SK-MEL-5 (cell line): ENCODE measurements at regions not wholly inside any gene's neighbourhood (a gene's known extent, or its start where the extent isn't known, plus 50 kb on each side); places are given as distances from the start of the nearest gene placed in this dataset.

ENCODE experiments used
- DNase-seq: peaks from one replicate; pipeline ENCODE4 v3.0.0-alpha.2; 2016; ENCODE audit warnings: low read depth, low spot score
- in situ Hi-C: cut with HindIII; loops from 2 replicates; pipeline ENCODE4 v1.10.0; 2016; ENCODE audit warnings: low sequenced_read_pairs, high pct_unique_total_duplicates, low pct_unique_long_range_greater_than_20kb

GRCh38 chr15:38187630-38188313 is 64.9 kb upstream of the SPRED1 start:
- DNase-seq: no peak
- in situ Hi-C loops: no loop called here

GRCh38 chr15:38189671-38190295 is 62.9 kb upstream of the SPRED1 start:
- DNase-seq: no peak
- in situ Hi-C loops: no loop called here

GRCh38 chr15:38190501-38190900 is 62.1 kb upstream of the SPRED1 start:
- no peak for DNase-seq
- in situ Hi-C loops: no loop called here

GRCh38 chr15:38192496-38192895 is 60.1 kb upstream of the SPRED1 start:
- no peak for DNase-seq
- in situ Hi-C loops: no loop called here

GRCh38 chr15:38193496-38193895 is 59.1 kb upstream of the SPRED1 start:
- in situ Hi-C loops: no loop called here
- DNase-seq: no peak

- no peak for DNase-seq
- in situ Hi-C loops: no loop called here
Observed at GRCh38 chr15:38195191-38195901, 57.3 kb upstream of the SPRED1 start.

GRCh38 chr15:38196076-38196475 is 56.6 kb upstream of the SPRED1 start:
- in situ Hi-C loops: no loop called here
- no peak for DNase-seq

- in situ Hi-C loops: no loop called here
- DNase-seq: peak; percentile 96
Observed at GRCh38 chr15:38197553-38197952, 55.1 kb upstream of the SPRED1 start.

GRCh38 chr15:38201714-38202113 is 50.9 kb upstream of the SPRED1 start:
- in situ Hi-C loops: no loop called here
- peak; percentile 47 for DNase-seq

GRCh38 chr15:38202361-38202760 is 50.3 kb upstream of the SPRED1 start:
- in situ Hi-C loops: no loop called here
- no peak for DNase-seq
